HG03354 (cell line): ENCODE measurements at regions not wholly inside any gene's neighbourhood (a gene's known extent, or its start where the extent isn't known, plus 50 kb on each side); places are given as distances from the start of the nearest gene placed in this dataset.
"Not testable (repeated sequence)": the region's sequence is repeated elsewhere in the genome, so short reads cannot be mapped to it uniquely, and the experiment has no call there.

Experiments
- ATAC-seq: cut with Tn5 transposase; IDR thresholded peaks from one replicate; pipeline ENCODE4 v1.9.1; 2021; ENCODE audit warnings: mild to moderate bottlenecking; ENCODE audit not compliant: unreplicated experiment, poor library complexity, severe bottlenecking

- not testable (repeated sequence) for ATAC-seq
These were observed 64.5 kb upstream of the HTR1E start for GRCh38 chr6:86872810-86873209.

GRCh38 chr6:86871681-86872080 is 65.6 kb upstream of the HTR1E start:
- no peak for ATAC-seq

GRCh38 chr6:86869500-86869899 is 67.8 kb upstream of the HTR1E start:
- ATAC-seq: no peak

GRCh38 chr6:86859513-86859912 is 77.8 kb upstream of the HTR1E start:
- no peak for ATAC-seq

- no peak for ATAC-seq
These were observed 78.4 kb upstream of the HTR1E start for GRCh38 chr6:86858970-86859369.

- ATAC-seq: no peak
These were observed 79.5 kb upstream of the HTR1E start for GRCh38 chr6:86857783-86858182.

- peak; percentile 74 for ATAC-seq
These were observed 80.3 kb upstream of the HTR1E start for GRCh38 chr6:86856937-86857563.

- ATAC-seq: no peak
These were observed 80.9 kb upstream of the HTR1E start for GRCh38 chr6:86856379-86856778.

- ATAC-seq: no peak
These were observed 88.3 kb upstream of the HTR1E start for GRCh38 chr6:86848986-86849385.

- no peak for ATAC-seq
These were observed 104.6 kb upstream of the HTR1E start for GRCh38 chr6:86832686-86833085.

- ATAC-seq: no peak
These were observed 111.9 kb upstream of the HTR1E start for GRCh38 chr6:86825436-86825835.

- no peak for ATAC-seq
These were observed 114.6 kb upstream of the HTR1E start for GRCh38 chr6:86822747-86823146.

GRCh38 chr6:86820750-86821149 is 116.6 kb upstream of the HTR1E start:
- no peak for ATAC-seq

GRCh38 chr6:86793649-86794048 is 143.7 kb upstream of the HTR1E start:
- no peak for ATAC-seq

- ATAC-seq: no peak
These were observed 145.9 kb upstream of the HTR1E start for GRCh38 chr6:86791476-86791875.

GRCh38 chr6:86789779-86790411 is 147.4 kb upstream of the HTR1E start:
- no peak for ATAC-seq

GRCh38 chr6:86782328-86782727 is 155.0 kb upstream of the HTR1E start:
- no peak for ATAC-seq

GRCh38 chr6:86780923-86781322 is 156.4 kb upstream of the HTR1E start:
- no peak for ATAC-seq

GRCh38 chr6:86775893-86776292 is 161.4 kb upstream of the HTR1E start:
- ATAC-seq: peak; percentile 54

GRCh38 chr6:86765211-86765610 is 172.1 kb upstream of the HTR1E start:
- ATAC-seq: no peak

GRCh38 chr6:86759953-86760352 is 177.4 kb upstream of the HTR1E start:
- ATAC-seq: not testable (repeated sequence)
